Ramos (cell line): ENCODE measurements at regions not wholly inside any gene's neighbourhood (a gene's known extent, or its start where the extent isn't known, plus 50 kb on each side); places are given as distances from the start of the nearest gene placed in this dataset.
"Not testable (repeated sequence)": the region's sequence is repeated elsewhere in the genome, so short reads cannot be mapped to it uniquely, and the experiment has no call there.

Experiments used
- in situ Hi-C: fragments of 300-500 bp; cut with MboI; formaldehyde crosslinking; loops from one replicate; pipeline ENCODE4 v1.14.3; 2022; ENCODE audit warnings: low sequenced_read_pairs; ENCODE audit not compliant: unreplicated experiment

DNA sequence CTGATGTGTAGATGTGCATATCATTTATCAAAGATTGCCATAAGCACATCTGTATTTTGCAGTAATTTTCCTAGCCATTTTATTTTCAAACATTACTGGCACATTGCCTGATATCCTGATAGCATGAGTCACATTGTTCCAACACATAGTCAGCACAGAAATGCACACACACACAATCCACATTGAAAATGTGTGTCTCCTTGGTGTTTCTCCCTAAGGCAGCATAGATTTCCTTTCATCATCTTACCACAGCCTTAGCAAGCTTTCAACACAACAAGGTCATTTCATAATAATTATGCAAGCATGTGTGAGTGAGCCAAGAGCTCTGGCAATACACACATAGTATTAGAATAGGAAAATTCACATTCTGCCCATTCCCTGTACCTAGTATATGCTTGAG lies 245.4 kb upstream of the MEIS1 start:
- in situ Hi-C loops: no loop called here

DNA sequence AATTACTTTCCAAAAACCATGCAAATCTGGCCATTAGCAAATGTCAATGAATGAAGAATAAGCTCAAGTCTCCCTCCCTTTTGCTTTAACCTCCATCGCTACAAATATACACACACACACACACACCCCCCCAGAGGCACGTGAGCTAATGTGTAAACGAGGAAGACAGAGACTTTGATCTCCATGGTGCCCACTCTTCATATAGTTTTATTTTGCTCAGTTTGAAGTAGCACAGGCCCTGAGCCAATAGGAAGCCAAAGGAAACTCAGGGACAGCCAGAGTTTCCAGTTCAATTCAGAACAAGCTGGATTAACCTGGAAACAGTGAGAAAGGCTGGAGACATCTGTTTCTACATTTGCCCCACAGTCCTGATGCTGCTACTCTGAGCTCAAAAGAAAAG lies 248.4 kb upstream of the MEIS1 start:
- in situ Hi-C loops: no loop called here

DNA sequence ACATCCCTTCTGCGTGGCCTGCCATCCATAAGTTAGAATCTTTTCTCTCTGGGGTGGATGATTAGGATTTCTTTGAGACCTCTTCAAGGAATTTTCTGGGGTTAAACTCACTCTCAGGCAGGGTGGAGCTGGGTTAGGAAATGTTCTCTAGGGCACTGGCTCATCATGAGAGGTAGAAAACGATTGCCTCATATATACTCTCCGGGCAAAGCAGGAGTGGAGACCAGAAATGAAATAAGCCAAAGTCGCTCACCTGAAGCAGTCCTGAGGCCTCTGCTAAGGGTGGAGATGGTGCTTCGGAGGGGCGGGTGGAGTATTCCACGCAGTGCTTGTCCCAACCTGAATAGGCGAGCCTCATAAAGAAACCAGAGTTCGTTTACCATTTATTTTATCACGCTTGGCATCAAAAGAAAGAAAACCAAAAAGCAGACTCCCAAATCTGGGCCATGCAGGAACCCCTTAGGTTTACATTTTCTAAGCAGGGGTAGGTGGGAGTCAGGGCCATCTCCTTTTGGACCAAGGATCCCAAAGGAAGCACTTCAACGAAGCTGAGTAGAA lies 249.3 kb upstream of the MEIS1 start:
- in situ Hi-C loops: no loop called here

DNA sequence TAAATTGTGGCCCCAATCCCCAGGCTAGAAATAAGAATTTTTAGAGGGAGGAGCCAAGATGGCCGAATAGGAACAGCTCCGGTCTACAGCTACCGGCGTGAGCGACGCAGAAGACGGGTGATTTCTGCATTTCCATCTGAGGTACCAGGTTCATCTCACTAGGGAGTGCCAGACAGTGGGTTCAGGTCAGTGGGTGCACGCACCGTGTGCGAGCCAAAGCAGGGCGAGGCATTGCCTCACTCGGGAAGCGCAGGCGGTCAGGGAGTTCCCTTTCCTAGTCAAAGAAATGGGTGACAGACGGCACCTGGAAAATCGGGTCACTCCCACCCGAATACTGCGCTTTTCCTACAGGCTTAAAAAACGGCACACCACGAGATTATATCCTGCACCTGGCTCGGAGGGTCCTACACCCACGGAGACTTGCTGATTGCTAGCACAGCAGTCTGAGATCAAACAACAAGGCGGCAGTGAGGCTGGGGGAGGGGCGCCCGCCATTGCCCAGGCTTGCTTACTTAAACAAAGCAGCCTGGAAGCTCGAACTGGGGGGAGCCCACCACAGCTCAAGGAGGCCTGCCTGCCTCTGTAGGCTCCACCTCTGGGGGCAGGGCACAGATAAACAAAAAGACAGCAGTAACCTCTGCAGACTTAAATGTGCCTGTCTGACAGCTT lies 257.7 kb upstream of the MEIS1 start:
- in situ Hi-C loops: not testable (repeated sequence)

DNA sequence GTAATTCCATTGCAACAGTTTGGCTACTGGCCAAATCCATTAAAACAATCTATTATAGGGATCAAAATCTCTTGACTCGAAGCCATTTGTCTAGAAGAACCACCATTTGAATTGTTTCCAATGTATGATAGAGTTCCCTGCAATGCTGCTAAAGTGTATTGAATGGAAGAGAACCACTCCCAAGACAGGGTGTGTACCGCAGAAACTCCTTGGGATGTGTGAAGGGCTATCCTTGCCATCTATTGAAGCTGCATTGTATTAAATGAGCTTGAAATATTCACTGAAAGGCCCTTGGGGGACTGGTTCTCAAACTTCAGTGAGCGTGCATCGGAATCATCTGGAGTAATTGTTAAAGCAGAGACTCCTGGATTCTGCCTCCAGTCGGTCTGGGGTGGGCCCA lies 260.4 kb upstream of the MEIS1 start:
- in situ Hi-C loops: no loop called here

DNA sequence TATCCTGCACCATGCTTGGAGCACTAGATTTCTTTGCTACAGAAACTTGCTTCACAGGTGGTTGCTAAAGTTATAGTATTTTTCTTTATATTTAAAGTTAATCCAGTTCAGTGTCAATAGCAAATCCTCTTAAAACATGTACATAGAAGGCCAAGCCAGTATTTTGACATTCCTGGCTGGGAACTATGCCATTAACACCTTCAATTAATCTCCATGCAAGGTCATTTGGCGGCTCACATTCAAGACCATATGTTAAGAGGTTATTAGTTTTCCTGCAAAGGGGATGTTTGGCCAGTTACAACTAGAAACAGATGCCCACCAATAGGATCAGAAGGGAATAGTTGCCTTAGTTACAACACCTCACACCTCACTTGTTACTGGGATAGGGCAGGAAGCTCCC lies 261.3 kb upstream of the MEIS1 start:
- in situ Hi-C loops: no loop called here

DNA sequence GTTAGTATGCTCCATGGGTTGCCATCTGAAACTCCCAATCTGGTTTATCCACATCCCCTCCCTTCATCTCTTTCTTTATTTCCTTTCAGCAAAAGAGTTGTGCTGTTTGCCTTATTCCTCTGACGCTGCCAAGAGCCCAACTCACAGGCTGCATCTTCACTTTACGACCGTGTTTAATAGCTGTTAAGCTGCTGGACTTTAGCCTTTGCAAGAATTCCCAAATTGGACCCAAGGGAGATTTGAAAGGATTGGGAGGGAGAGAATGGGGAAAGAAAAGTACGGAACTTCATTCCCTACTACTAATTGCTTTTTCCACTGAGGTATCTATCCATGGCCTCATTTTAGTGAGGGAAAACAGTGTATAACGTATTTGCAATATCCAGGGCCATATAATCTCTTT lies 263.4 kb upstream of the MEIS1 start:
- in situ Hi-C loops: no loop called here

DNA sequence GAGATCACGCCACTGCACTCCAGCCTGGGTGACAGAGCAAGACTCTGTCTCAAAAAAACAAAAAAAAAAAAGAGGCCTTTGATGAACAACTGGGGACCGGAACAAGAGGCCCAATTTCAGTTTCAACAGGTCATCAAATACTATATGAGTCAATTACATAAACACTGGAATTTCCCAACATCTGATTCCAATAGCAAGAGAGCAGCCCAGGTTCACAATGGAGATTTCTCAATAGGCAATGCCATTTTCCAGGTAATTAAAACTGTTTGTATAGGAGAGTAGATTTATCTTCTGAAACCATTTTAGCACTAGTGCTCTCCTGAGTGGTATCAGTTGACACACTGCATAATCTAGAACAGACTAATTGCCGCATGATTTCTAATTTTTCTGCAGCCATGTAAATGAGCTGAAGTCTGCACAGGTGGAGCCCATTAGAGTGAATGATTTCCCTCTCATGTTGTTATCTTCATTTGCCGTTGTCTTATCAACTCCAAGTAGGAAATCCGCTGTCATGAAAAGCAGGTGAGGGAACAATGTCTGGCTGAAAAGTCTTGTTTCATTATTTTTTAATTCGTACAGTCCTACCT lies 264.1 kb upstream of the MEIS1 start:
- in situ Hi-C loops: no loop called here

DNA sequence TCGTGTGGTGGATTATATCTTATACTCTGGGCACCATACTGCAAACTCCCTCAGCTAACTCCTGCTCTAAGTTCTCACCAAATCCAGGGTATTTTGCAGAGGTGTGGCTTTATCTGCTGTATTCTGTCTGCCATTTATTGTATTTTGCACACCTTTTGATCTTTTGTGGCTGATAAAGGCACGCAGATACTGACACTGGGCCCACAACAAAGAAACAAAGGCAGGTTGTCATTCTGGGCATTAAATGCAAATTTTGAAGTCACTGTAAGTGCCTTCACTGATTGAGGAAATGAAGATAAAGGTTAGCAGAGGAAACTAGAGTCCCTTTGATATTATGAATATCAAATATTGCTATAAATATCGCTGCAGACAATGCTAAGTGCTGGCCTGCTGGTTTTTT lies 265.8 kb upstream of the MEIS1 start:
- in situ Hi-C loops: no loop called here

DNA sequence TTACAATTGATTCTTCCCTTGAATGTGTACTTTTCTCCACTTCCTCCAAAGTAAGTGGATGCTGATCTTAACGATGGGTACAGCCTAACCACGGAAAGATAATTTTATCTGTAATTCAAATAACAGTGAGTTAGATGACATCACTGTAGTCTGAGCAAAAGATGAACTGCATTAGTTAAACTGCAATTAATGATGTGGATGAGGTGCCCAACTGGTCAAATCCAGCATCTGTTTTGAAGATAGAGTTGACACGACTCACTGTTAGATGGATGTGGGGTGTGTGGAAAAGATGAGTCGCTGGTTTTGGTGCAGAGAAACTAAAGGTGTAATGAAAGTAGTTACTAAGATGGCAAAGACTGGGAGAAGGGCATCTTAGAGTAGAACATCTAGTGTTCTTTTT lies 270.5 kb upstream of the MEIS1 start:
- in situ Hi-C loops: no loop called here

DNA sequence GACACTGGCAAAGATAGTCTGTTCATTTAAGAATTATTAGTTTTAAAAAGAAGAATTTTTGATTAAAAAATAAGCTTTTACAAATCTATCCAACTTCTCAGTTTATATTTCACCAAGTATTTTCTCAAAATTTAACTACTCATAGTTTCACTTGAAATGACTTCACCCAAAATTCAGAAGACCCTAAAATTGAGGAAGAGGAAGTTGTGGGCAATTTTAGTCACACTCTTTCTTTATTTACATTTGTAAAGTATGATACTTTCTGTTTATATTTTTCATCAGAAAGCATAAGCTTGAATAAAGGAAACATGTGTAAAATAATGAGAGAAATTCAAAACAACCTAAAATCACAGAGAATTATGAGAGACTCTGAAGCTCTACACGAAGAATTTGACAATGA lies 278.8 kb upstream of the MEIS1 start:
- in situ Hi-C loops: no loop called here

DNA sequence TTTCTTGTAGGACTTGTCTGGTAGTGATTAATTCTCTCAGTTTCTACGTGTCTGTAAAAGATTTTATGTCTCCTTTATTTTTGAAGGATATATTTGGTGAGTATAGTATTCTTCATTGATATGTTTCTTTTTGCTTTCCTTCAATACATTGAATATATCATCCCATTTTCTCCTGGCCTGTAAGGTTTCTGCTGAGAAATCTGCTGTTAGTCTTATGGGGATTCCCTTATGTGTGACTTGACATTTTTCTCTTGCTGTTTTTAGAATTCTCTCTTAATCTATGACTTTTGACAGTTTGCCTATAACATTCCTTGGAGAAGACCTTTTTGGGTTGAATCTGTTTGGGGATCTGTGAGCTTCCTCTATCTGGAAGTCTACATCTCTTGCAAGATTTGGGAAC lies 281.0 kb upstream of the MEIS1 start:
- in situ Hi-C loops: no loop called here

DNA sequence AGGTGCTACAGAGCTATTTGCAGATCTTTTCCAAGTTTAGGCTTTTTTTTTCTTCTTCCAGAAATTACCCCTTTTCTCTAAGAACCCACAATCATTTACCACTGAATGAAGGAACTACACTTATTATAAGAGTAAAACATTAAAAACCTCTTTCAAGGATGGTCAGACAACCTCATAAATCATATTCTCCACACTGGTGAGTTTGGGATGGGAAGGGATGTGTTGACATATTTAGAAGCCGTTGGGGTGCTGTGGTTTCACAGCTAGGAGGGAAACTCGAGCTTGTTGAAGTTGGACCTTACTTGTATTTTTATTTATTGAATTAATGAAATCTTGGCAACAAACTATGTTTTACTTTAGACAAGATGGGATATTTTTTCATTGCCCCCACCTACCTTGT lies 289.4 kb upstream of the MEIS1 start:
- in situ Hi-C loops: no loop called here

DNA sequence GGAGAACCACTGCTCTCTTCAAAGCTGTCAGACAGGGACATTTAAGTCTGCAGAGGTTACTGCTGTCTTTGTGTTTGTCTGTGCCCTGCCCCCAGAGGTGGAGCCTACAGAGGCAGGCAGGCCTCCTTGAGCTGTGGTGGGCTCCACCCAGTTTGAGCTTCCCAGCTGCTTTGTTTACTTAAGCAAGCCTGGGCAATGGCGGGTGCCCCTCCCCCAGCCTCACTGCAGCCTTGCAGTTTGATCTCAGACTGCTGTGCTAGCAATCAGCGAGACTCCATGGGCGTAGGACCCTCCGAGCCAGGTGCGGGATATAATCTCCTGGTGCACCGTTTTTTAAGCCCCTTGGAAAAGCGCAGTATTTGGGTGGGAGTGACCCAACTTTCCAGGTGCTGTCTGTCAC lies 290.6 kb upstream of the MEIS1 start:
- in situ Hi-C loops: not testable (repeated sequence)

DNA sequence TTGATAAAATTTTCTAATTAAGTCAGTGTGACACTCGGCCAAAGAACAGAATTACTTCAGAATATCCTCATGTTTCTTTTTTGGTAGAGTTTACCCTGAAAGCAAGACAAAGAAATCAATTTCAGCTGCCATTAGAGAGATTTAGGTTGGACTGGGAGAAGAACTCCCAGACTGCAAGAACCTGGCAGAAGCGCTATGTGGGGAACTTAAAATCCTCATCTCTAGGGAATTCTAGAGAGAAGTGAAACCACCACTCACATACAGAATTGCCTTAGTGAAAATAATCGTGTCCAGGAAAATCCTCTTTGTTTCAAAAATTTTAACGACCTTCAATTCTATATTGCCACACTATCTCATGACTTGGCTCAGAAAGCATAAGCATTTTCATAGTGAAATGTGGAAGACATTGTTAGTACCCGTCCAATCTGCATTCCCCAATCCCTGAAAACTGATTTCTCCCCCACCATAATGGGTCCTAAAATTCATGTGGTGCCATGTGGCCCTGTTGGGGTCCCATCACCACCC lies 297.3 kb upstream of the MEIS1 start:
- in situ Hi-C loops: no loop called here

DNA sequence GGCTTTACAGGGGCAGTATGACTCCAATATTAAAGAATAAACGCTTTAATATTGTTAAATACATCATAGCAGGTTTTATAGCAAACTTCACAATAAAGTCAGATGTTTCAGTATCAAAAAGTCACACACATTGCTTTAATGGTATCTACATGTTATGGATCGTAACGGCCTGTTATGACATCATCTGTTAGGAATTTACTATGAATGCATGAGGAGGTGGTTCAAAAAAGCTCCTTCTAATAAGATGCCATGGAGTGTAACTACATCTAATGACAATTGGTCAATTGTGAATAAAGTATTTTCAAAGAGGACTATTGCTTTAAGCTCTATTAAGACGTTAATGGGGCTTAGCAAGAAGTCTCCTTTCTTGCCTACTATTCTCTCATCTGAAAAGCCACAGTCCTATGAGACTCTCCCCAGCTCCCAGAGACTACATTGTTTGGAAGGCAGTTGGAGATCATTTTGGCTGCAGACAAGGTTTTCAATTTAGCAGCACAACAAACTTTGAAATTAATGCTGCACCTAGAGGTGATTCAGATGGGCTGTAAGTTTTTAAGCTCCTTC lies 300.7 kb upstream of the MEIS1 start:
- in situ Hi-C loops: no loop called here

DNA sequence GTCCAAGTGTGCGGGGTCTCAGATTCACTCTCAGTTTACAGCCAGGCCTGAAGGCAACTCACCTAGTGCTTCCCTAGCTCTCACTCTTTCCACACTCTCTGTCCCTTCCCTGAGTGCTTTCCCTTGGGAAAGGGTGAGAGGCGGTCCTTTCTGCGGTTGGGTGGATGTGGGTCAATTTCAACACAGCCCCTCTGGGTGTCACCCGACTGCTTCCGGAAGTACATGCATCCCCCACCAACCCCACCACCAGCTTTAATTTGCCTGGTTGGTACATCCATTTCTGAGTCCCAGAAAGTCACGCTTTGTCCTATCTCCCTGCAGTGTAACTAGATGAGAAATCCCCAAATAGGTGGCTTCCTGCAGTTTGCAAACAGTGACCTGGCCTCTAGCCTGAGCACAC lies 307.3 kb upstream of the MEIS1 start:
- in situ Hi-C loops: no loop called here

DNA sequence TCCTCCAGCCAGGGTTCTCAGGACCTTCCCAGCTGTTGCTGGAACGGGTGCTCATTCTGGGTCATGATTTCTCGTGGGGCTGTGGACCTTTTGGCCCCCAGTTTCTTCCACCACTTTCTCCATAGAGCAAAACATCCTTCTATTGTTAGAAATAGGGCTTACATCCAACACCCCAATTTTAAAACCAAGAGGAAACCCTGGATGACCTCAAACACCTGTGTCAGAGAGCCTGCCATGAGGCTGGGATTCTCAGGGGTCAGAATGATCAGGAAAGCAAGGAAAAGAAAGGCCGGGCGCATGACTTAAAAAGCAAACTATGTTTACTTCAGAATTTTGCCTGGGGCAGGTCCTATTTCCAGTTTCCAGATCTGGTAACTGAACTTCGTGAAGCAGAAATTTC lies 307.9 kb upstream of the MEIS1 start:
- in situ Hi-C loops: no loop called here

DNA sequence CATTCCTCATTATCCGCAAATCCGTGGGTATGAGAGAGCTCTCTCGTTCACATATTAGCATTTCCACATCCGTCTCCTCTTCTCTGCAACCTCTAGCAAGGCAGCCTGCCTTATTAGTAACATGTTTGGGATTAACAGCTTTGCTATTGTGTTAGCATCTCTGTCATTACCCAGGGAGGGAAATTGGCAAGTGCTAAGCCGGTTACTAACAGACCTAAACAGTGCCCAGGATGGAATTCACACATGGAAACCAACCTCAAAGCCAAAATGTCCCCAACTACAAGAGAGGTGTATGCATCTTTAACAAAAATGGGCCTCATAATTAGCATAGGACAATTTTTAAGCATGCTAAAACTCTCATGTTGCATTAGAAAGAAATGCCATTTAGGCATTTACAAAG lies 309.0 kb upstream of the MEIS1 start:
- in situ Hi-C loops: no loop called here

DNA sequence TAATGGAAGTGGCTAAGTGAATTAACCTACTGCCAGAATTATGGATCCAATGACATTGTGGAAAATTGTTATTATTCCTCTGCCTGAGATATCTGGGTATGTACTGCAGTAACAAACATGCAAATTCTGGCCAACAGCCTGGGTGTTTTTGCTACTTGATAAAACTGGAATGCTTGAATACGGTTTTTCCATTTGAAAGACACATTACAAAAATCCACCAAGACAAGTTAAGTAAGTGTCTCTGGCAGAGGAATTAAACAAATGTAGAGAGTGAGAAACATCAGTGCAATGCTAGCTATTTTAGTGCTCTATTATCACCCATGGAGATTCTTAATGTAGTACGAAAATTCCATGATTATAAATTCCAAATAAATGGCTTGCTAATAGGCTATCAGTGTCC lies 312.4 kb upstream of the MEIS1 start:
- in situ Hi-C loops: no loop called here

DNA sequence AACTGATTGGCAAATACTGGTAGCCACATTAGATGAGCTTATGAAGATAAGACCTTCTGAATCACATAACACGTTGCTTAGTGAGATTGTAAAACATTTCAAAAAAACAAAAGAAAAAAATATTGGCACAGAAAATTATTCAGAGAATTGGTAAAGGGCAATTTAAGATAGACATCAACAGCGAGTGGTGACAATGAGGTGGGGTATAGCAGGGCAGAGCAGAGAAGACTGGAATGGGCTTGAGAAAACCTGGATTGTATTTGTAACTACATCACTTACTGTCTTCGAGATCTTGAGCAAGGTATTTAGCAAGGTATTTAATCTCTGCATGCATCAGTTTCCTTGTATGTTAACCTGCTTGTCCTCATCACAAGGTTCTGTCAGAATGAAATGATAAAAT lies 313.0 kb upstream of the MEIS1 start:
- in situ Hi-C loops: no loop called here
